ENCODE measurements at regions not wholly inside any gene's neighbourhood (a gene's known extent, or its start where the extent isn't known, plus 50 kb on each side); places are given as distances from the start of the nearest gene placed in this dataset.

DNA sequence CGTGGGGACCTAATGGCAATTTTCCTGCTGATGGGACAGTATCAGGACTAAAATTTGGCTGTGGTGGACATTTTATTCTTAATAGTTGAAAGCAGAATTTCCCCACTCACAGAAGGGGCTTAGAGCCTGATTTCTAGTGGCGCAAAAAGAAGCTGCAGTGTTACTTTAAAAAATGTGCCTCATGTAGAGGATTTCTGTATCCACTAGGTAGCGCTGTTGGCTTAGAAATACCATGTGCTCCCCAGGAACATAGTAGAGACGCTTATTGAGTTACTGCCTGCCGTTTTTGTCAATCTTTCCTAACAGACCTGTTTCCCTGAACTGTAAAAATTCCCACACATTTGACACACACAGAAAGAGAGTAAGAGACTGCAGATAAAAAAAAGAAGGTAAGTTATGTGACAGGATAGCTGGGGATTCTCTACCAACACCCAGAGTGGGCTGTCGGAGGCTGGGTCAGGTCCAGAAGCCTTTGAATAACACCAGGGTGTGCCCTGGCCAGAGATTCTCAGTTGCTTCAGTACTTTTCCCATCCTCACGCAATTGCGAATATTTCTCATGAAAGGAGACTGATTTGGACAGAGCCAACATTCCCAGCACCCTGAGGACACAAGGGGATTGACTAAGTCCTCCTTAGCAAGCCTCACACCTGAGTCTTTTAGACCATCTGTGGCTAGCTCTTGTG lies 88.4 kb downstream of the ZXDA start:
- no peaks in the 10 kb centered on the region for H3K79me2 ChIP-seq (ENCODE audit: low read length)
- peak overlapping the region; percentile 21; the same call in 1 of the 2 replicates for H3K27ac ChIP-seq (ENCODE audit: low read length)
- H3K4me1 ChIP-seq (ENCODE audit: low read length) = no peaks in the 10 kb centered on the region
- DNase-seq = peak; percentile 83
- H3K9me2 ChIP-seq (replicated peaks; ENCODE audit: insufficient read depth, low read length) = no peaks in the 10 kb centered on the region
- H3K9me3 ChIP-seq (replicated peaks; ENCODE audit: insufficient read depth, low read length) = no peaks in the 10 kb centered on the region
- H3F3A ChIP-seq (ENCODE audit: insufficient read depth, low read length) = no peaks in the 10 kb centered on the region
- H4K20me1 ChIP-seq (ENCODE audit: insufficient read depth, low read length) = no peaks in the 10 kb centered on the region
- H3K4me2 ChIP-seq (ENCODE audit: low read depth, low read length) = peak overlapping the region; percentile 51; the same call in 1 of the 2 replicates
- H3K27me3 ChIP-seq (replicated peaks; ENCODE audit: insufficient read depth, low read length) = no peaks in the 10 kb centered on the region
- 0 out of 2 replicates have a peak overlapping the region, but pooled peaks have one; percentile 41 for H2AFZ ChIP-seq (ENCODE audit: low read length)
- H3K36me3 ChIP-seq (replicated peaks; ENCODE audit: insufficient read depth, low read length) = no peaks in the 10 kb centered on the region
- TF ChIP-seq, protein P1, sequence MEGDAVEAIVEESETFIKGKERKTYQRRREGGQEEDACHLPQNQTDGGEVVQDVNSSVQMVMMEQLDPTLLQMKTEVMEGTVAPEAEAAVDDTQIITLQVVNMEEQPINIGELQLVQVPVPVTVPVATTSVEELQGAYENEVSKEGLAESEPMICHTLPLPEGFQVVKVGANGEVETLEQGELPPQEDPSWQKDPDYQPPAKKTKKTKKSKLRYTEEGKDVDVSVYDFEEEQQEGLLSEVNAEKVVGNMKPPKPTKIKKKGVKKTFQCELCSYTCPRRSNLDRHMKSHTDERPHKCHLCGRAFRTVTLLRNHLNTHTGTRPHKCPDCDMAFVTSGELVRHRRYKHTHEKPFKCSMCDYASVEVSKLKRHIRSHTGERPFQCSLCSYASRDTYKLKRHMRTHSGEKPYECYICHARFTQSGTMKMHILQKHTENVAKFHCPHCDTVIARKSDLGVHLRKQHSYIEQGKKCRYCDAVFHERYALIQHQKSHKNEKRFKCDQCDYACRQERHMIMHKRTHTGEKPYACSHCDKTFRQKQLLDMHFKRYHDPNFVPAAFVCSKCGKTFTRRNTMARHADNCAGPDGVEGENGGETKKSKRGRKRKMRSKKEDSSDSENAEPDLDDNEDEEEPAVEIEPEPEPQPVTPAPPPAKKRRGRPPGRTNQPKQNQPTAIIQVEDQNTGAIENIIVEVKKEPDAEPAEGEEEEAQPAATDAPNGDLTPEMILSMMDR (IDR thresholded peaks at IDR 0.05; ENCODE audit: low read length) = peak; percentile 60
- no peak for TF ChIP-seq EZH2 (optimal IDR thresholded peaks at IDR 0.05; ENCODE audit: low read depth, low read length)
- peak overlapping the region; percentile 29; the same call in 1 of the 2 replicates for H3K9ac ChIP-seq (ENCODE audit: low read length)
- peak overlapping the region; percentile 34; the same call in 1 of the 2 replicates for H3K4me3 ChIP-seq (ENCODE audit: low read length)

DNA sequence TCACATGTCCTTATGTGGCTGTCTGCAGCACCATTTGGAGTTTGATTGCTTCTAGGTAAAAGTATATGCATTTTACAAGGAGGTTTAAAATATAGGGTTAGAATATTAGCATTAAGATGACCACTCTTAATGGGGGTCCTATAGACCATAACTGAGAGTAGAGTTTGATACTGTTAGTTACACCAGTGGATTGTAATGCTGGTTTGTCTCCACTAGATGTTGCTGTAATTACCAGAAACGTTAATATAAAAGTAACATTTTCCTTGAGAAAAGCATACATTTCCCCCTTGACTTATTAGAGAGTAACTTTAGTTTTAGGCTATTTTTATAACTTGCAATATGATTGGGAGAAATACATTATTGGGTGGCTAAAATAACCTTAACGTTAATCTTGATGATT lies 93.0 kb downstream of the ZXDA start:
- Histone ChIP-seq H3K79me2 (ENCODE audit: low read length) (no peaks in the 10 kb centered on the region), H3K4me1 (ENCODE audit: low read length) (no peaks in the 10 kb centered on the region), H3K36me3 (replicated peaks; ENCODE audit: insufficient read depth, low read length) (no peaks in the 10 kb centered on the region), H4K20me1 (ENCODE audit: insufficient read depth, low read length) (no peaks in the 10 kb centered on the region), H3K9me3 (replicated peaks; ENCODE audit: insufficient read depth, low read length) (no peaks in the 10 kb centered on the region), H2AFZ (ENCODE audit: low read length) (no peak overlapping the region), H3K9ac (ENCODE audit: low read length) (no peak overlapping the region), H3K27ac (ENCODE audit: low read length) (no peak overlapping the region), H3K9me2 (replicated peaks; ENCODE audit: insufficient read depth, low read length) (no peaks in the 10 kb centered on the region), H3F3A (ENCODE audit: insufficient read depth, low read length) (no peaks in the 10 kb centered on the region), H3K4me3 (ENCODE audit: low read length) (no peak overlapping the region), H3K4me2 (ENCODE audit: low read depth, low read length) (no peak overlapping the region), H3K27me3 (replicated peaks; ENCODE audit: insufficient read depth, low read length) (no peaks in the 10 kb centered on the region)
- peak; percentile 24 for DNase-seq
- no peak for TF ChIP-seq EZH2 (optimal IDR thresholded peaks at IDR 0.05; ENCODE audit: low read depth, low read length)
- TF ChIP-seq, protein P1 (IDR thresholded peaks at IDR 0.05; ENCODE audit: low read length) = peak; percentile 56

DNA sequence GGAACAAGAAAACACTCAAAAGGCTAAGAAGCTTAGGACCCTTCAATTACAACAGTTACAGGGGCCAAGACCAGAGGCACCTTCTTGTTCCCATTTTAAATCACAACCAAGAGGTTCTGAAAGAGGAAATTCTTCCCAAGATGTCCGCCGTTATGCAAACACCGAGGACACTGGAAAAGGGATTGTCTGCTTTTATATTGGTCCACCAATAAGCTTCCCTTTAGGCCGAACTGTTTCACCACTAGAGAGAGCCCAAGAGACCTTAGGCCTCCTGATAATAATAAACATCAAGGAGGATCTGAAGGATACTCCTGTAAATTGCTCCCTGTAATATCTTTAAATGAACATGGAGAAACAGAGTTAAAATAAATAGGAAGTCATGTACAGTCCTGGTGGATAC lies 92.6 kb upstream of the NLRP2B start:
- Histone ChIP-seq H3K4me3 (ENCODE audit: low read length) (no peak overlapping the region), H3K9me3 (replicated peaks; ENCODE audit: insufficient read depth, low read length) (no peaks in the 10 kb centered on the region), H3K4me1 (ENCODE audit: low read length) (no peaks in the 10 kb centered on the region), H2AFZ (ENCODE audit: low read length) (no peak overlapping the region), H3K36me3 (replicated peaks; ENCODE audit: insufficient read depth, low read length) (no peaks in the 10 kb centered on the region), H3K79me2 (ENCODE audit: low read length) (no peaks in the 10 kb centered on the region), H3K9ac (ENCODE audit: low read length) (no peak overlapping the region), H3K4me2 (ENCODE audit: low read depth, low read length) (no peak overlapping the region), H3K27me3 (replicated peaks; ENCODE audit: insufficient read depth, low read length) (no peaks in the 10 kb centered on the region), H3F3A (ENCODE audit: insufficient read depth, low read length) (no peaks in the 10 kb centered on the region), H3K27ac (ENCODE audit: low read length) (no peak overlapping the region), H4K20me1 (ENCODE audit: insufficient read depth, low read length) (no peaks in the 10 kb centered on the region), H3K9me2 (replicated peaks; ENCODE audit: insufficient read depth, low read length) (no peaks in the 10 kb centered on the region)
- TF ChIP-seq EZH2phosphoT487 (IDR thresholded peaks at IDR 0.05; ENCODE audit: low read length) = no peak
- no peak for TF ChIP-seq EZH2 (optimal IDR thresholded peaks at IDR 0.05; ENCODE audit: low read depth, low read length)
- TF ChIP-seq, protein P1 (IDR thresholded peaks at IDR 0.05; ENCODE audit: low read length) = no peak
- no peak for DNase-seq
